A673 (cell line): ENCODE measurements at regions not wholly inside any gene's neighbourhood (a gene's known extent, or its start where the extent isn't known, plus 50 kb on each side); places are given as distances from the start of the nearest gene placed in this dataset.

Experiments
- BruUV-seq: library from RNA; stranded (reverse); fragments of 400-500 nt; replicated peaks from 2 replicates; lab custom pipeline; 2021; lab: Mats Ljungman, UMichigan
- CTCF ChIA-PET: fragments of 300-600 bp; sonication (Branson Sonifier 250); formaldehyde crosslinking; loops from one replicate; lab custom pipeline; 2022; ENCODE audit warnings: antibody characterized with exemption; lab: Charles Lee
- POLR2A ChIA-PET: fragments of 300-600 bp; sonication (Branson Sonifier 250); formaldehyde crosslinking; loops from one replicate; lab custom pipeline; 2022; ENCODE audit warnings: antibody characterized with exemption; ENCODE audit not compliant: low non-redundant PET; lab: Charles Lee
- DNase-seq: peaks from one replicate; pipeline ENCODE4 v3.0.0-alpha.2; 2015; ENCODE audit warnings: low spot score
- H3K27ac ChIP-seq: fragments of 200-600 bp; sonication (generic); 2 replicates; pipeline ENCODE4 v1.5.1; 2016; ENCODE audit warnings: mixed run types, low read depth, mild to moderate bottlenecking, mixed read lengths, antibody characterized with exemption, low read length; ENCODE audit not compliant: poor library complexity, severe bottlenecking
- H3K27me3 ChIP-seq: fragments of 200-600 bp; sonication (generic); replicated peaks from 2 replicates; pipeline ENCODE4 v1.6.1; 2017; ENCODE audit warnings: mixed run types, low read depth, mild to moderate bottlenecking, mixed read lengths, antibody characterized with exemption, low read length; ENCODE audit not compliant: insufficient read depth, poor library complexity
- H3K36me3 ChIP-seq: fragments of 200-600 bp; sonication (generic); 2 replicates; pipeline ENCODE4 v1.6.1; 2016; ENCODE audit warnings: mixed run types, mild to moderate bottlenecking, mixed read lengths, antibody characterized with exemption, low read length; ENCODE audit not compliant: insufficient read depth, poor library complexity, severe bottlenecking
- H3K4me1 ChIP-seq: fragments of 200-600 bp; sonication (generic); 2 replicates; pipeline ENCODE4 v1.6.1; 2017; ENCODE audit warnings: mixed run types, mild to moderate bottlenecking, mixed read lengths, antibody characterized with exemption, low read length; ENCODE audit not compliant: insufficient read depth, poor library complexity, severe bottlenecking
- H3K4me3 ChIP-seq: fragments of 200-600 bp; sonication (generic); 2 replicates; pipeline ENCODE4 v1.5.1; 2016; ENCODE audit warnings: low read depth, mixed run types, mild to moderate bottlenecking, mixed read lengths, low read length; ENCODE audit not compliant: poor library complexity, severe bottlenecking
- H3K9me3 ChIP-seq: fragments of 200-600 bp; sonication (generic); 2 replicates; pipeline ENCODE4 v1.6.1; 2016; ENCODE audit warnings: mixed run types, low read depth, mild to moderate bottlenecking, mixed read lengths, antibody characterized with exemption, low read length; ENCODE audit not compliant: poor library complexity, severe bottlenecking
- EZH2 ChIP-seq: fragments of 200-600 bp; sonication (generic); IDR thresholded peaks from 2 replicates; pipeline ENCODE4 v1.6.1; 2017; ENCODE audit warnings: borderline replicate concordance, low read depth, mild to moderate bottlenecking, mixed read lengths, antibody characterized with exemption, low read length; ENCODE audit not compliant: poor library complexity, severe bottlenecking
- intact Hi-C: fragments of 100-400 bp; cut with micrococcal nuclease; formaldehyde crosslinking; loops from one replicate; pipeline ENCODE4 v1.10.0; 2022; ENCODE audit not compliant: unreplicated experiment
- TF ChIP-seq, protein P1 (sequence below): fragments of 300-800, 200-600 bp; sonication (generic); conservative IDR thresholded peaks from 2 replicates; pipeline ENCODE4 v1.5.1; 2017; ENCODE audit warnings: low read depth, mild to moderate bottlenecking, antibody characterized with exemption, low read length, moderate library complexity, mixed read lengths

DNA sequence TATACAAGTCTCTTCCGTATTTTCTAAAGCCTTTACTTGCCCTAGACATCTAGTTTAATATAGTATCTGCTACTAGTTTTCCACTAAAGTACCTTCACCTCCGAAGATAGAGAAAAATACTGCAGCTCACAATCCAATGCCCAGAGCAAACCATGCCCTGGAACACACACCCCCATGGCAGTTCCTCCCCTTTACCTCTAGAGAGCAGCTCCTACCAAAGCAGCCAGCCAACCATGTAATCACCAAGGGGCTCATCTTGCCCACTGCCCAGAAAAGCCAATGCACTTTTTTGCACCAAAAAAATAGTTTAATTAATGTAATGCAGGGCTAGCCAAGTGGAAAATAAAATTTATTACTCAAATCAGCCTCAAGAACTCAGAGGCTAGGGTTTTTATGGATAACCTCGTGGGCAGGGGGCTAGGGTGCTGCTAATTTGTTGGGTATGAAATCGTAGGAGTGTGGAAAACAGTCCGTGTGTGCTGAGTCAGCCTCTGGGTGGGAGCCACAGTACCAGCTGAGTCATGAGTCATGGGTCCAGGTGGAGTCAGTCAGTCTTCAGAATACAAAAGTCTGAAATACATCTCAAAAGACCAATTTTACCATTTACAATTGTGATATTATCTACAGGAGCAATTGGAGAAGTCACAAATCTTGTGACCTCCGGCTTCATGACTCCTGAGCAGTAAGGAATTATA, 120.1 kb upstream of the ACO1 start:
- no peaks in the 10 kb centered on the region for H3K9me3 ChIP-seq
- no peaks in the 10 kb centered on the region for H3K4me1 ChIP-seq
- no peak for TF ChIP-seq EZH2
- TF ChIP-seq, protein P1, sequence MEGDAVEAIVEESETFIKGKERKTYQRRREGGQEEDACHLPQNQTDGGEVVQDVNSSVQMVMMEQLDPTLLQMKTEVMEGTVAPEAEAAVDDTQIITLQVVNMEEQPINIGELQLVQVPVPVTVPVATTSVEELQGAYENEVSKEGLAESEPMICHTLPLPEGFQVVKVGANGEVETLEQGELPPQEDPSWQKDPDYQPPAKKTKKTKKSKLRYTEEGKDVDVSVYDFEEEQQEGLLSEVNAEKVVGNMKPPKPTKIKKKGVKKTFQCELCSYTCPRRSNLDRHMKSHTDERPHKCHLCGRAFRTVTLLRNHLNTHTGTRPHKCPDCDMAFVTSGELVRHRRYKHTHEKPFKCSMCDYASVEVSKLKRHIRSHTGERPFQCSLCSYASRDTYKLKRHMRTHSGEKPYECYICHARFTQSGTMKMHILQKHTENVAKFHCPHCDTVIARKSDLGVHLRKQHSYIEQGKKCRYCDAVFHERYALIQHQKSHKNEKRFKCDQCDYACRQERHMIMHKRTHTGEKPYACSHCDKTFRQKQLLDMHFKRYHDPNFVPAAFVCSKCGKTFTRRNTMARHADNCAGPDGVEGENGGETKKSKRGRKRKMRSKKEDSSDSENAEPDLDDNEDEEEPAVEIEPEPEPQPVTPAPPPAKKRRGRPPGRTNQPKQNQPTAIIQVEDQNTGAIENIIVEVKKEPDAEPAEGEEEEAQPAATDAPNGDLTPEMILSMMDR = peak; percentile 31; the same call in 1 of the 2 replicates
- intact Hi-C loops = loop anchor here (10.0 kb wide), 1 partner anchor 60 kb away; no protein-coding TSS in a partner anchor
- H3K36me3 ChIP-seq = no peaks in the 10 kb centered on the region
- no peaks in the 10 kb centered on the region for H3K27me3 ChIP-seq
- CTCF ChIA-PET = no interaction called here
- no peak overlapping the region for H3K27ac ChIP-seq
- POLR2A ChIA-PET = no interaction called here
- DNase-seq = peak; percentile 10
- no TSS peak for BruUV-seq
- H3K4me3 ChIP-seq = no peak overlapping the region

DNA sequence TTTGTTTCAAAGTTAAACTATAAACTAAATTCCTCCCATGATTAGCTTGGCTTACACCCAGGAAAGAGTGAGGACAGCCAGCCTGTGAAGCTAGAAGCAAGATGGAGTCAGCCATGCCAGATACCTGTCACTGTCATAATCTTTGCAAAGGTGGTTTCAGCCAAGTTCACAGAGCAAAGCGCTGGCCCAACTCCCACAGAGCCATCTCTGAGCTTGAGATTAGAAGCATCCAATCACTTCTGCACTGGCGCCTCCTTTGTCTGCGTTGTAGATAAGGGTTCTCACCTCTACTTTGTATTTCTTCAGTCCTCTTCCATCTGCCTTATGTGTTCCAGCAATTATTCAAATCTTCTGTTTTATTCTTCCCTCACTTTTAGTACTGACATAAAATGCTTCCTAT, 119.4 kb upstream of the ACO1 start:
- Histone ChIP-seq H3K9me3 (no peaks in the 10 kb centered on the region), H3K36me3 (no peaks in the 10 kb centered on the region), H3K4me3 (no peak overlapping the region), H3K27me3 (no peaks in the 10 kb centered on the region), H3K27ac (no peak overlapping the region), H3K4me1 (no peaks in the 10 kb centered on the region)
- no peak for DNase-seq
- POLR2A ChIA-PET = no interaction called here
- BruUV-seq = no TSS peak
- TF ChIP-seq EZH2 = no peak
- intact Hi-C loops = loop anchor here (10.0 kb wide), 1 partner anchor 60 kb away; no protein-coding TSS in a partner anchor
- CTCF ChIA-PET = no interaction called here

DNA sequence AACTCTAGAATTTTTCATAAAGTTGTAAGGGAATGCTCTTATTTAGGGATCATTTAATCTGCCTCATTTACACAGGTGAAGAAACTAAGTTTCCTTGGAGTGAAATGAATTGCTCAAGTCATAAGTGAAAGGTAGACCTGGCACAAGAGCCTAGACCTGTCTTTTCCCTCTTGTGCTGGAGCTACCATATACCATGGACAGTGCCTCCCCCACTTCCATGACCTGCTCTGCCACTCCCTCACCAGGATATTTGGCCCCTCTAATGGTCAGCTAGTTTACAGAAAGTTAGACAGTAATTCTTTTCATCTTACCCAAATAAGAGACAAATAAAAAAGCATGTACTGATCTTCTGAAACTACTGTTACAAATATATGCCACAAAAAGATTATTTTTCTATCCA, 105.5 kb upstream of the ACO1 start:
- Histone ChIP-seq H3K4me3 (no peak overlapping the region), H3K27me3 (no peaks in the 10 kb centered on the region), H3K36me3 (no peaks in the 10 kb centered on the region), H3K9me3 (no peaks in the 10 kb centered on the region), H3K4me1 (no peaks in the 10 kb centered on the region), H3K27ac (no peak overlapping the region)
- CTCF ChIA-PET = no interaction called here
- POLR2A ChIA-PET = no interaction called here
- intact Hi-C loops = no loop called here
- BruUV-seq = no TSS peak
- TF ChIP-seq EZH2 = no peak
- TF ChIP-seq, protein P1 = no peak
- no peak for DNase-seq

GRCh38 chr9:32289756-32290155, 94.7 kb upstream of the ACO1 start:
- ChIA-PET POLR2A (no interaction called here), CTCF (no interaction called here)
- BruUV-seq = no TSS peak

More at GRCh38 chr9:32289756-32290155, 94.7 kb upstream of the ACO1 start:
- H3K4me1 ChIP-seq = no peaks in the 10 kb centered on the region
- intact Hi-C loops = no loop called here
- H3K27ac ChIP-seq = no peak overlapping the region
- no peak for DNase-seq
- no peak overlapping the region for H3K4me3 ChIP-seq
- no peaks in the 10 kb centered on the region for H3K27me3 ChIP-seq
- TF ChIP-seq, protein P1 = no peak
- no peak for TF ChIP-seq EZH2
- H3K9me3 ChIP-seq = no peaks in the 10 kb centered on the region
- no peaks in the 10 kb centered on the region for H3K36me3 ChIP-seq
